Liver (tissue), 8 donors: ENCODE measurements at regions not wholly inside any gene's neighbourhood (a gene's known extent, or its start where the extent isn't known, plus 50 kb on each side); places are given as distances from the start of the nearest gene placed in this dataset.

ENCODE experiments used
- DNase-seq: peaks from one replicate; pipeline ENCODE4 v3.0.0-alpha.2; 2017; ENCODE audit warnings: low spot score
- H3K27ac ChIP-seq, 2 donors: one replicate each; pipeline ENCODE4 v1.7.0; 2013; ENCODE audit warnings: inconsistent platforms in 2 of 2, low read length in 2 of 2, control low read depth in 1 of 2, low read depth in 1 of 2, mild to moderate bottlenecking in 1 of 2
- H3K27me3 ChIP-seq, 4 donors: one replicate each; pipeline versions ENCODE4 v1.6.1 to v1.7.0; 2013; ENCODE audit warnings: low read length in 3 of 4, inconsistent platforms in 1 of 4, mild to moderate bottlenecking in 1 of 4, moderate library complexity in 1 of 4; ENCODE audit not compliant: control insufficient read depth in 4 of 4, insufficient read depth in 4 of 4
- H3K36me3 ChIP-seq, 4 donors: one replicate each; pipeline versions ENCODE4 v1.6.1 to v1.7.0; 2013; ENCODE audit warnings: low read length in 3 of 4, mild to moderate bottlenecking in 3 of 4, low read depth in 1 of 4, moderate library complexity in 1 of 4; ENCODE audit not compliant: control insufficient read depth in 4 of 4, insufficient read depth in 3 of 4
- H3K4me1 ChIP-seq, 4 donors: one replicate each; pipeline versions ENCODE4 v1.6.1 to v1.7.0; 2013; ENCODE audit warnings: low read length in 3 of 4, mild to moderate bottlenecking in 3 of 4, moderate library complexity in 1 of 4; ENCODE audit not compliant: control insufficient read depth in 4 of 4, insufficient read depth in 4 of 4
- H3K4me3 ChIP-seq, 3 donors: one replicate each; pipeline versions ENCODE4 v1.6.1 to v1.7.0; 2013; ENCODE audit warnings: low read length in 3 of 3, control low read depth in 1 of 3, low read depth in 1 of 3, mild to moderate bottlenecking in 1 of 3
- H3K9ac ChIP-seq, 2 donors: one replicate each; pipeline ENCODE4 v1.7.0; 2013; ENCODE audit warnings: low read length in 2 of 2, mild to moderate bottlenecking in 2 of 2, moderate library complexity in 2 of 2, control low read depth in 1 of 2, low read depth in 1 of 2
- H3K9me3 ChIP-seq, 4 donors: one replicate each; pipeline versions ENCODE4 v1.6.1 to v1.7.0; 2013; ENCODE audit warnings: low read length in 3 of 4; ENCODE audit not compliant: control insufficient read depth in 4 of 4
- EGR1 ChIP-seq, 2 donors: IDR thresholded peaks; 2 replicates each; pipeline ENCODE4 v1.6.1; 2016 to 2018; ENCODE audit warnings: antibody characterized with exemption in 2 of 2, low read depth in 2 of 2
- FOXA1 ChIP-seq: IDR thresholded peaks from 2 replicates; pipeline ENCODE4 v1.6.1; 2016; ENCODE audit warnings: antibody characterized with exemption
- GABPA ChIP-seq, 2 donors: IDR thresholded peaks in 1 of 2; conservative IDR thresholded peaks in 1 of 2; 2 replicates each; pipeline ENCODE4 v1.6.1; 2016; ENCODE audit warnings: antibody characterized with exemption in 2 of 2, mild to moderate bottlenecking in 1 of 2, moderate library complexity in 1 of 2
- HNF4G ChIP-seq: IDR thresholded peaks from 2 replicates; pipeline ENCODE4 v1.6.1; 2016; ENCODE audit warnings: antibody characterized with exemption
- JUND ChIP-seq, 2 donors: IDR thresholded peaks; 2 replicates each; pipeline ENCODE4 v1.6.1; 2016; ENCODE audit warnings: antibody characterized with exemption in 2 of 2
- NR2F2 ChIP-seq: IDR thresholded peaks from 2 replicates; pipeline ENCODE4 v1.6.1; 2016; ENCODE audit warnings: antibody characterized with exemption
- RAD21 ChIP-seq, 2 donors: IDR thresholded peaks; 2 replicates each; pipeline ENCODE4 v1.6.1; 2016; ENCODE audit warnings: antibody characterized with exemption in 2 of 2, mild to moderate bottlenecking in 2 of 2
- RXRA ChIP-seq, 2 donors: IDR thresholded peaks; 2 replicates each; pipeline ENCODE4 v1.6.1; 2017 to 2018; ENCODE audit warnings: antibody characterized with exemption in 2 of 2, mild to moderate bottlenecking in 1 of 2
- SP1 ChIP-seq: IDR thresholded peaks from 2 replicates; pipeline ENCODE4 v1.6.1; 2018; ENCODE audit warnings: antibody characterized with exemption, mild to moderate bottlenecking
- TAF1 ChIP-seq: conservative IDR thresholded peaks from 2 replicates; pipeline ENCODE4 v1.6.1; 2016; ENCODE audit warnings: antibody characterized with exemption, mild to moderate bottlenecking
- YY1 ChIP-seq: IDR thresholded peaks from 2 replicates; pipeline ENCODE4 v1.6.1; 2016; ENCODE audit warnings: antibody characterized with exemption, mild to moderate bottlenecking
- WGBS: extraction: QIAGEN DNeasy Blood & Tissue Kit; methylation state at CpG from one replicate; pipeline ENCODE4 v1.1.7; 2013; 5-methylcytosine and 5-hydroxymethylcytosine counted together
- TF ChIP-seq, protein P1 (sequence below): IDR thresholded peaks from 2 replicates; pipeline ENCODE4 v1.6.1; 2016; ENCODE audit warnings: antibody characterized with exemption
- TF ChIP-seq, protein P2 (sequence below): IDR thresholded peaks from 2 replicates; pipeline ENCODE4 v1.6.1; 2016; ENCODE audit warnings: antibody characterized with exemption
- TF ChIP-seq, protein P3 (sequence below): fragments of 150-350 bp; IDR thresholded peaks from 2 replicates; pipeline ENCODE4 v1.5.1; 2017; ENCODE audit warnings: improper control_type of control experiment, low read depth, low read length; ENCODE audit not compliant: missing input control
- donor health status: healthy.
- donor health status: healthy.
- donor health status: healthy.
- donor health status: healthy.
- donor health status: healthy.

DNA sequence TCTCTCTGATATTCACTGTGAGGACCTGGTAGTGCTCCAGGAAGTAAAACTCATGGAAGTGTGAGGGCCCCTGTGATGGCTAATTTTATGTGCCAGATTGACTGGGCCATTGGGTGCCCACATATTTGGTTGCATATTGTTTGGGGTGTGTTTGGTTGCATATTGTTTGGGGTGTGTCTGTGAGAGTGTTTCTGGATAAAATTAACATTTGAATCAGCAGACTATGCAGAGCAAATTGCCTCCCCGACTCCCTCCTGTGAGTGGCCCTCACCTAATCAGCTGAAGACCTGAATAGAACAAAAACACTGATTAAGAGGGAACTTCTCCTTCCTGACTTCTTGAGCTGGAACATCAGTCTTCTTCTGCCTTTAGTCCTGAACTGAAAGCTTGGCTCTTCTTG lies 173.3 kb upstream of the LINC00305 start (continued):
- no peak for TF ChIP-seq YY1

DNA sequence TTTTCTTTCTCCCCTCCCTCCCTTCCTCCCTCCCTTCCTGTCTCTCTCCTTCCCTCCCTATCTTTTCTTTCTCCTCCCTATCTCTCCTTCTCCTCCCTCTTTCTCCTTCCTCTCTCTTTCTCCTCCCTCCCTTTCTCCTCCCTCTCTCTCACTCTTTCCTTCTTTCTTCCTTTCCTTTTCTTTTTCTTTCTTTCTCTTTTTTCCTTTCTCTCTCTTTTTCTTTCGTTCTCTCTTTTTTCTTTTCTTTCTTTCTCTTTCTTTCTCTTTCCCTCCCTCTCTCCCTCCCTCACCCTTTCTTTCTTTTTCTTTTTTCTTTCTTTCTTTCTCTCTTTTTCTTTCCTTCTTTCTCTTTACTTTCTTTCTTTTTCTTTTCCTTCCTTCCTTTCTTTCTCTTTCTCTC lies 169.7 kb upstream of the LINC00305 start:
- no peak overlapping the region for H3K9ac ChIP-seq
- no peak for DNase-seq
- no peak overlapping the region for H3K27ac ChIP-seq
- H3K27me3 ChIP-seq, result no peaks in the 10 kb centered on the region
- 93% methylated on average over 1 of the region's 1 CpG for WGBS
- no peaks in the 10 kb centered on the region for H3K36me3 ChIP-seq
- peaks cover 0 to 2% (median 0%) of the 10 kb centered on the region in 4 donors for H3K9me3 ChIP-seq
- TF ChIP-seq RAD21 (IDR thresholded peaks at IDR 0.05), result no peak
- no peak for TF ChIP-seq NR2F2
- TF ChIP-seq GABPA (IDR thresholded peaks at IDR 0.05 in 1 of 2, conservative IDR thresholded peaks at IDR 0.05 in 1 of 2), result no peak
- TF ChIP-seq, protein P1, sequence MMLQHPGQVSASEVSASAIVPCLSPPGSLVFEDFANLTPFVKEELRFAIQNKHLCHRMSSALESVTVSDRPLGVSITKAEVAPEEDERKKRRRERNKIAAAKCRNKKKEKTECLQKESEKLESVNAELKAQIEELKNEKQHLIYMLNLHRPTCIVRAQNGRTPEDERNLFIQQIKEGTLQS, result no peak
- TF ChIP-seq FOXA1, result no peak
- no peak for TF ChIP-seq RXRA (IDR thresholded peaks at IDR 0.05)
- TF ChIP-seq YY1, result no peak
- TF ChIP-seq, protein P2, sequence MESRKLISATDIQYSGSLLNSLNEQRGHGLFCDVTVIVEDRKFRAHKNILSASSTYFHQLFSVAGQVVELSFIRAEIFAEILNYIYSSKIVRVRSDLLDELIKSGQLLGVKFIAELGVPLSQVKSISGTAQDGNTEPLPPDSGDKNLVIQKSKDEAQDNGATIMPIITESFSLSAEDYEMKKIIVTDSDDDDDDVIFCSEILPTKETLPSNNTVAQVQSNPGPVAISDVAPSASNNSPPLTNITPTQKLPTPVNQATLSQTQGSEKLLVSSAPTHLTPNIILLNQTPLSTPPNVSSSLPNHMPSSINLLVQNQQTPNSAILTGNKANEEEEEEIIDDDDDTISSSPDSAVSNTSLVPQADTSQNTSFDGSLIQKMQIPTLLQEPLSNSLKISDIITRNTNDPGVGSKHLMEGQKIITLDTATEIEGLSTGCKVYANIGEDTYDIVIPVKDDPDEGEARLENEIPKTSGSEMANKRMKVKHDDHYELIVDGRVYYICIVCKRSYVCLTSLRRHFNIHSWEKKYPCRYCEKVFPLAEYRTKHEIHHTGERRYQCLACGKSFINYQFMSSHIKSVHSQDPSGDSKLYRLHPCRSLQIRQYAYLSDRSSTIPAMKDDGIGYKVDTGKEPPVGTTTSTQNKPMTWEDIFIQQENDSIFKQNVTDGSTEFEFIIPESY, result no peak
- no peak for TF ChIP-seq SP1
- TF ChIP-seq EGR1 (IDR thresholded peaks at IDR 0.05; ENCODE audit: low read depth in 2 of 2), result no peak
- TF ChIP-seq, protein P3, sequence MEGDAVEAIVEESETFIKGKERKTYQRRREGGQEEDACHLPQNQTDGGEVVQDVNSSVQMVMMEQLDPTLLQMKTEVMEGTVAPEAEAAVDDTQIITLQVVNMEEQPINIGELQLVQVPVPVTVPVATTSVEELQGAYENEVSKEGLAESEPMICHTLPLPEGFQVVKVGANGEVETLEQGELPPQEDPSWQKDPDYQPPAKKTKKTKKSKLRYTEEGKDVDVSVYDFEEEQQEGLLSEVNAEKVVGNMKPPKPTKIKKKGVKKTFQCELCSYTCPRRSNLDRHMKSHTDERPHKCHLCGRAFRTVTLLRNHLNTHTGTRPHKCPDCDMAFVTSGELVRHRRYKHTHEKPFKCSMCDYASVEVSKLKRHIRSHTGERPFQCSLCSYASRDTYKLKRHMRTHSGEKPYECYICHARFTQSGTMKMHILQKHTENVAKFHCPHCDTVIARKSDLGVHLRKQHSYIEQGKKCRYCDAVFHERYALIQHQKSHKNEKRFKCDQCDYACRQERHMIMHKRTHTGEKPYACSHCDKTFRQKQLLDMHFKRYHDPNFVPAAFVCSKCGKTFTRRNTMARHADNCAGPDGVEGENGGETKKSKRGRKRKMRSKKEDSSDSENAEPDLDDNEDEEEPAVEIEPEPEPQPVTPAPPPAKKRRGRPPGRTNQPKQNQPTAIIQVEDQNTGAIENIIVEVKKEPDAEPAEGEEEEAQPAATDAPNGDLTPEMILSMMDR, result no peak
- peaks cover 0 to 9% (median under 1%) of the 10 kb centered on the region in 4 donors for H3K4me1 ChIP-seq
- no peak overlapping the region for H3K4me3 ChIP-seq

DNA sequence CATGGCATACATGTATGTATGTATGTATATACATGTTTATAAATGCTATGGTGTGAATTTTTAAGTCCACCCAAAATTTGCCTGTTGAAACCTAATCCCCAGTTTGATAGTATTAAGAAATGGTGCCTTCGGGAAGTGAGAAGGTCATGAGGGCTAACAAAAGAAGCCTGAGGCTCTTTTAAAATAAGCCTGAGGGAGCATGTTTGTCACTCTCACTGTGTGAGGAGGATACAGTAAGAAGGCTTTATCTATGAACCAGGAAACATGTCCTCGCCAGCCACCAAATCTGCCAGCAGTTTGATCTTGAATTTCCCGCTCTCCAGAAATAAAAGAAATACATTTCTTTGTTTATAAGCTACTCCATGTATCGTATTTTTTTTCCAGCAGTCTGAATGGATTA lies 163.0 kb upstream of the LINC00305 start:
- Histone ChIP-seq H3K27me3 (no peaks in the 10 kb centered on the region), H3K9me3 (no peaks in the 10 kb centered on the region), H3K27ac (no peak overlapping the region), H3K9ac (no peak overlapping the region), H3K36me3 (no peaks in the 10 kb centered on the region), H3K4me1 (no peaks in the 10 kb centered on the region), H3K4me3 (no peak overlapping the region)
- DNase-seq, result no peak
- TF ChIP-seq TAF1 (no peak), RXRA (IDR thresholded peaks at IDR 0.05) (no peak), YY1 (no peak), HNF4G (no peak), JUND (IDR thresholded peaks at IDR 0.05) (no peak), NR2F2 (no peak)
- TF ChIP-seq, protein P3, result no peak
- WGBS, result 76% methylated on average over 4 of the region's 4 CpGs
